Suprapubic skin (tissue), 4 donors: ENCODE measurements at regions not wholly inside any gene's neighbourhood (a gene's known extent, or its start where the extent isn't known, plus 50 kb on each side); places are given as distances from the start of the nearest gene placed in this dataset.

Experiments used
- POLR2A ChIP-seq, 2 donors: fragments of 450-650 bp; IDR thresholded peaks; one replicate each; pipeline ENCODE4 v1.6.1; 2017; ENCODE audit warnings: antibody characterized with exemption in 2 of 2, mild to moderate bottlenecking in 2 of 2, moderate library complexity in 2 of 2
- POLR2AphosphoS5 ChIP-seq, 3 donors: sonication (generic); formaldehyde crosslinking; IDR thresholded peaks; one replicate each; pipeline ENCODE4 v1.6.1; 2017; ENCODE audit warnings: antibody characterized with exemption in 3 of 3
- TF ChIP-seq, protein P1 (sequence below), 2 donors: fragments of 200-600 bp in 1 of 2; fragments of 450-650 bp in 1 of 2; sonication (generic) in 1 of 2; IDR thresholded peaks; one replicate each; pipeline ENCODE4 v1.5.1; 2016 to 2019; ENCODE audit warnings: antibody characterized with exemption in 2 of 2, mild to moderate bottlenecking in 1 of 2, moderate library complexity in 1 of 2

DNA sequence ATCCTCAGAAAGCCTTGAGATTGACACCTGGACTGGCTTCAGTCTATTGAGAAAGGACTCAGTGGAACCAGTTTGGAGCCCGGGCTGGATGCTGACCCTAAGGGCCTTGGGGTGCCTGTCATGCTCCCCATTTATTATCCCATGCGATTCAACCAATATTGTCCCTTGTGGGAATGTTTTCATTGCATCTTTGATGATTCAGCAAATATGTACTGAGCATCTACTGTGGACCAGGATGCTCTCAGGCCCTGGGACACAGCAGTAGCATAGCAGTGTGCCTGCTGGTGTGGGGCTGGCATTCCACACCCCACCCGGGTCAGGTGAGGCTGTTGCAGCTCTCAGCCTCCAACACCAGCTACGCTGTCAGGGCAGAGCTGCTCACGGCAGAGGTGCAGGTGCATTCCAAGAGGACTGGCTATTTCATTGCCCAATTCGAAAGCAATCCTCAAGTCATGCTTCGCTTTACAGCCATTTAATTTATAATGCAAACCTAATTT is 586.0 kb downstream of the TCERG1L start:
- TF ChIP-seq, protein P1, sequence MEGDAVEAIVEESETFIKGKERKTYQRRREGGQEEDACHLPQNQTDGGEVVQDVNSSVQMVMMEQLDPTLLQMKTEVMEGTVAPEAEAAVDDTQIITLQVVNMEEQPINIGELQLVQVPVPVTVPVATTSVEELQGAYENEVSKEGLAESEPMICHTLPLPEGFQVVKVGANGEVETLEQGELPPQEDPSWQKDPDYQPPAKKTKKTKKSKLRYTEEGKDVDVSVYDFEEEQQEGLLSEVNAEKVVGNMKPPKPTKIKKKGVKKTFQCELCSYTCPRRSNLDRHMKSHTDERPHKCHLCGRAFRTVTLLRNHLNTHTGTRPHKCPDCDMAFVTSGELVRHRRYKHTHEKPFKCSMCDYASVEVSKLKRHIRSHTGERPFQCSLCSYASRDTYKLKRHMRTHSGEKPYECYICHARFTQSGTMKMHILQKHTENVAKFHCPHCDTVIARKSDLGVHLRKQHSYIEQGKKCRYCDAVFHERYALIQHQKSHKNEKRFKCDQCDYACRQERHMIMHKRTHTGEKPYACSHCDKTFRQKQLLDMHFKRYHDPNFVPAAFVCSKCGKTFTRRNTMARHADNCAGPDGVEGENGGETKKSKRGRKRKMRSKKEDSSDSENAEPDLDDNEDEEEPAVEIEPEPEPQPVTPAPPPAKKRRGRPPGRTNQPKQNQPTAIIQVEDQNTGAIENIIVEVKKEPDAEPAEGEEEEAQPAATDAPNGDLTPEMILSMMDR (IDR thresholded peaks at IDR 0.05): no peak
- TF ChIP-seq POLR2A (IDR thresholded peaks at IDR 0.05): no peak
- no peak for TF ChIP-seq POLR2AphosphoS5 (IDR thresholded peaks at IDR 0.05)
